Central memory CD8-positive, alpha-beta T cell (primary cell): ENCODE measurements at regions not wholly inside any gene's neighbourhood (a gene's known extent, or its start where the extent isn't known, plus 50 kb on each side); places are given as distances from the start of the nearest gene placed in this dataset.

Experiments used
- ATAC-seq: fragments of 150-1000 bp; cut with Tn5 transposase; replicated peaks from 2 replicates; pipeline ENCODE4 v1.10.0; 2022; ENCODE audit warnings: mild to moderate bottlenecking, moderate FRiP score, moderate number of reproducible peaks; ENCODE audit not compliant: poor library complexity, severe bottlenecking; ENCODE audit errors: extremely low read depth
- DNase-seq, 2 donors: peaks; one replicate each; pipeline ENCODE4 v3.0.0; 2021; ENCODE audit warnings: low spot score in 2 of 2
- H3K27ac Mint-ChIP-seq: one replicate; pipeline ENCODE4 v1.8.0; 2022; ENCODE audit warnings: low read depth, mild to moderate bottlenecking, moderate library complexity, mixed read lengths
- H3K27me3 Mint-ChIP-seq: one replicate; pipeline ENCODE4 v1.8.0; 2022; ENCODE audit warnings: mixed read lengths
- H3K36me3 Mint-ChIP-seq: one replicate; pipeline ENCODE4 v1.8.0; 2022; ENCODE audit warnings: mild to moderate bottlenecking, moderate library complexity, mixed read lengths; ENCODE audit not compliant: insufficient read depth
- H3K4me1 Mint-ChIP-seq: one replicate; pipeline ENCODE4 v1.8.0; 2022; ENCODE audit warnings: mixed read lengths
- H3K4me3 Mint-ChIP-seq: one replicate; pipeline ENCODE4 v1.8.0; 2022; ENCODE audit warnings: mild to moderate bottlenecking, moderate library complexity, mixed read lengths
- H3K9me3 Mint-ChIP-seq: one replicate; pipeline ENCODE4 v1.8.0; 2022; ENCODE audit warnings: mixed read lengths

GRCh38 chr2:172658945-172659344 is 76.7 kb upstream of the RAPGEF4 start:
- H3K4me1 Mint-ChIP-seq = no peaks in the 10 kb centered on the region
- peaks cover 13% of the 10 kb centered on the region for H3K9me3 Mint-ChIP-seq
- no peak overlapping the region for H3K27ac Mint-ChIP-seq
- DNase-seq = no peak
- ATAC-seq = no peak
- H3K27me3 Mint-ChIP-seq = peaks cover 44% of the 10 kb centered on the region
- no peak overlapping the region for H3K4me3 Mint-ChIP-seq
- no peaks in the 10 kb centered on the region for H3K36me3 Mint-ChIP-seq

GRCh38 chr2:172662099-172662498 is 73.5 kb upstream of the RAPGEF4 start:
- no peak for DNase-seq

GRCh38 chr2:172664766-172665165 is 70.9 kb upstream of the RAPGEF4 start:
- Mint-ChIP-seq H3K9me3 (peaks cover 1% of the 10 kb centered on the region), H3K4me1 (no peaks in the 10 kb centered on the region), H3K4me3 (no peak overlapping the region), H3K27me3 (peaks cover 43% of the 10 kb centered on the region), H3K36me3 (no peaks in the 10 kb centered on the region), H3K27ac (no peak overlapping the region)
- ATAC-seq = no peak
- no peak for DNase-seq

More at GRCh38 chr2:172662099-172662498, 73.5 kb upstream of the RAPGEF4 start:
- Mint-ChIP-seq H3K4me3 (no peak overlapping the region), H3K27ac (no peak overlapping the region), H3K4me1 (no peaks in the 10 kb centered on the region), H3K9me3 (peaks cover 13% of the 10 kb centered on the region), H3K27me3 (peaks cover 55% of the 10 kb centered on the region), H3K36me3 (no peaks in the 10 kb centered on the region)
- ATAC-seq = no peak

GRCh38 chr2:172667581-172668325 is 67.9 kb upstream of the RAPGEF4 start:
- H3K27ac Mint-ChIP-seq = no peak overlapping the region
- no peak for DNase-seq
- no peaks in the 10 kb centered on the region for H3K4me1 Mint-ChIP-seq
- H3K9me3 Mint-ChIP-seq = no peaks in the 10 kb centered on the region
- H3K36me3 Mint-ChIP-seq = no peaks in the 10 kb centered on the region
- no peak overlapping the region for H3K4me3 Mint-ChIP-seq
- no peak for ATAC-seq
- H3K27me3 Mint-ChIP-seq = peaks cover 38% of the 10 kb centered on the region

- no peaks in the 10 kb centered on the region for H3K36me3 Mint-ChIP-seq
- H3K4me1 Mint-ChIP-seq = no peaks in the 10 kb centered on the region
- H3K9me3 Mint-ChIP-seq = no peaks in the 10 kb centered on the region
- no peak overlapping the region for H3K27ac Mint-ChIP-seq
- no peak overlapping the region for H3K4me3 Mint-ChIP-seq
- DNase-seq (no peak), ATAC-seq (no peak)
- peaks cover 37% of the 10 kb centered on the region for H3K27me3 Mint-ChIP-seq
These were observed 64.1 kb upstream of the RAPGEF4 start for GRCh38 chr2:172671501-172671900.

GRCh38 chr2:172672114-172672513 is 63.5 kb upstream of the RAPGEF4 start:
- H3K4me1 Mint-ChIP-seq = no peaks in the 10 kb centered on the region
- no peak overlapping the region for H3K27ac Mint-ChIP-seq
- DNase-seq = no peak
- no peaks in the 10 kb centered on the region for H3K36me3 Mint-ChIP-seq
- no peak for ATAC-seq
- no peaks in the 10 kb centered on the region for H3K9me3 Mint-ChIP-seq
- no peak overlapping the region for H3K4me3 Mint-ChIP-seq
- peaks cover 36% of the 10 kb centered on the region for H3K27me3 Mint-ChIP-seq

- H3K4me3 Mint-ChIP-seq = no peak overlapping the region
- H3K27ac Mint-ChIP-seq = no peak overlapping the region
- no peaks in the 10 kb centered on the region for H3K36me3 Mint-ChIP-seq
- DNase-seq (no peak), ATAC-seq (no peak)
- no peaks in the 10 kb centered on the region for H3K9me3 Mint-ChIP-seq
- no peaks in the 10 kb centered on the region for H3K4me1 Mint-ChIP-seq
- H3K27me3 Mint-ChIP-seq = peaks cover 46% of the 10 kb centered on the region
These were observed 62.5 kb upstream of the RAPGEF4 start for GRCh38 chr2:172673056-172673683.

GRCh38 chr2:172674034-172674967 is 61.3 kb upstream of the RAPGEF4 start:
- ATAC-seq (peak; percentile 24), DNase-seq (no peak)
- Mint-ChIP-seq H3K9me3 (no peaks in the 10 kb centered on the region), H3K27ac (no peak overlapping the region), H3K36me3 (no peaks in the 10 kb centered on the region), H3K4me1 (no peaks in the 10 kb centered on the region), H3K4me3 (no peak overlapping the region), H3K27me3 (peaks cover 47% of the 10 kb centered on the region)

GRCh38 chr2:172674968-172675303 is 60.7 kb upstream of the RAPGEF4 start:
- no peaks in the 10 kb centered on the region for H3K36me3 Mint-ChIP-seq
- no peaks in the 10 kb centered on the region for H3K9me3 Mint-ChIP-seq
- peaks cover 47% of the 10 kb centered on the region for H3K27me3 Mint-ChIP-seq
- H3K4me1 Mint-ChIP-seq = no peaks in the 10 kb centered on the region
- ATAC-seq (no peak), DNase-seq (no peak)
- H3K4me3 Mint-ChIP-seq = no peak overlapping the region
- no peak overlapping the region for H3K27ac Mint-ChIP-seq

GRCh38 chr2:172677363-172677762 is 58.3 kb upstream of the RAPGEF4 start:
- ATAC-seq = no peak
- Mint-ChIP-seq H3K4me3 (no peak overlapping the region), H3K27ac (no peak overlapping the region), H3K4me1 (no peaks in the 10 kb centered on the region), H3K36me3 (no peaks in the 10 kb centered on the region), H3K9me3 (no peaks in the 10 kb centered on the region), H3K27me3 (peaks cover 50% of the 10 kb centered on the region)
- DNase-seq = no peak

GRCh38 chr2:172680436-172681068 is 55.1 kb upstream of the RAPGEF4 start:
- no peak overlapping the region for H3K27ac Mint-ChIP-seq
- no peaks in the 10 kb centered on the region for H3K9me3 Mint-ChIP-seq
- H3K27me3 Mint-ChIP-seq = peaks cover 36% of the 10 kb centered on the region
- no peak overlapping the region for H3K4me3 Mint-ChIP-seq
- ATAC-seq (no peak), DNase-seq (no peak)
- H3K36me3 Mint-ChIP-seq = no peaks in the 10 kb centered on the region
- H3K4me1 Mint-ChIP-seq = no peaks in the 10 kb centered on the region

GRCh38 chr2:172685467-172685866 is 50.2 kb upstream of the RAPGEF4 start:
- no peak overlapping the region for H3K27ac Mint-ChIP-seq
- H3K4me3 Mint-ChIP-seq = no peak overlapping the region

More at GRCh38 chr2:172685467-172685866, 50.2 kb upstream of the RAPGEF4 start:
- Mint-ChIP-seq H3K27me3 (peaks cover 44% of the 10 kb centered on the region), H3K4me1 (no peaks in the 10 kb centered on the region), H3K36me3 (no peaks in the 10 kb centered on the region), H3K9me3 (no peaks in the 10 kb centered on the region)
- ATAC-seq = no peak
- DNase-seq = no peak
